ENCODE measurements at regions not wholly inside any gene's neighbourhood (a gene's known extent, or its start where the extent isn't known, plus 50 kb on each side); places are given as distances from the start of the nearest gene placed in this dataset.

DNA sequence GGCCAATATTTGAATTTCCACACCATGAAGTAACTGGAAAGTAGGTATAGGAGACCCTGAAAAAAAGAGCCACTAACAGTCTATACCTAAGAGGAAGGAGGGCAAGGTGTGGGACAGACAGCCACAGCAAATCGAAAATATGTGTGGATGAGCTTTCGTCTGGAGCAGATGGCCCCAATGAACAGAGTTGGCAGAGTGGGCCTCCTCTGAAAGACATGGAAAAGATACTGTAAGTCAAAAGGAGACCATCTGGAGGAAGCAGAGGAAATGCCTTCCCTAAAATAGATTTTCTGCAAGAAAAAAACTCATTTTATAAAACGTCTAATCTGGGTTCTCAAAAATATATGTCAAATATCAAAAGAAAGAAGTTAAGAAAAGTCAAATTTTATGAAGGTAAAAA is 157.2 kb upstream of the PRKD1 start:
- Histone ChIP-seq H3K36me3 (ENCODE audit: insufficient read depth, low read length) (no peaks in the 10 kb centered on the region), H2AFZ (ENCODE audit: low read depth, low read length) (no peak overlapping the region), H3K9me3 (ENCODE audit: insufficient read depth, low read depth, low read length) (peaks cover 8% of the 10 kb centered on the region), H3K27ac (ENCODE audit: low read depth, low read length) (no peak overlapping the region), H3K9ac (ENCODE audit: low read length) (no peak overlapping the region), H3K79me2 (ENCODE audit: insufficient read depth, low read length) (no peaks in the 10 kb centered on the region), H3K4me3 (ENCODE audit: insufficient read depth, low read depth, low read length) (no peak overlapping the region), H4K20me1 (ENCODE audit: insufficient read depth, low read length) (no peaks in the 10 kb centered on the region), H3K4me1 (ENCODE audit: insufficient read depth, low read length) (no peaks in the 10 kb centered on the region), H3K27me3 (ENCODE audit: insufficient read depth, low read length) (no peaks in the 10 kb centered on the region), H3K4me2 (ENCODE audit: low read length) (no peak overlapping the region)
- Mint-ChIP-seq H3K36me3 (ENCODE audit: low read depth, unreplicated experiment) (no peaks in the 10 kb centered on the region), H3K9me3 (ENCODE audit: unreplicated experiment) (peaks cover 8% of the 10 kb centered on the region), H3K4me3 (ENCODE audit: unreplicated experiment) (no peak overlapping the region), H3K4me1 (ENCODE audit: low read depth, unreplicated experiment) (no peaks in the 10 kb centered on the region), H3K27ac (ENCODE audit: unreplicated experiment) (no peak overlapping the region), H3K27me3 (ENCODE audit: low read depth, unreplicated experiment) (no peaks in the 10 kb centered on the region)
- FAIRE-seq (no peak), DNase-seq (ENCODE audit: low read depth) (no peak)
- TF ChIP-seq, protein P1, sequence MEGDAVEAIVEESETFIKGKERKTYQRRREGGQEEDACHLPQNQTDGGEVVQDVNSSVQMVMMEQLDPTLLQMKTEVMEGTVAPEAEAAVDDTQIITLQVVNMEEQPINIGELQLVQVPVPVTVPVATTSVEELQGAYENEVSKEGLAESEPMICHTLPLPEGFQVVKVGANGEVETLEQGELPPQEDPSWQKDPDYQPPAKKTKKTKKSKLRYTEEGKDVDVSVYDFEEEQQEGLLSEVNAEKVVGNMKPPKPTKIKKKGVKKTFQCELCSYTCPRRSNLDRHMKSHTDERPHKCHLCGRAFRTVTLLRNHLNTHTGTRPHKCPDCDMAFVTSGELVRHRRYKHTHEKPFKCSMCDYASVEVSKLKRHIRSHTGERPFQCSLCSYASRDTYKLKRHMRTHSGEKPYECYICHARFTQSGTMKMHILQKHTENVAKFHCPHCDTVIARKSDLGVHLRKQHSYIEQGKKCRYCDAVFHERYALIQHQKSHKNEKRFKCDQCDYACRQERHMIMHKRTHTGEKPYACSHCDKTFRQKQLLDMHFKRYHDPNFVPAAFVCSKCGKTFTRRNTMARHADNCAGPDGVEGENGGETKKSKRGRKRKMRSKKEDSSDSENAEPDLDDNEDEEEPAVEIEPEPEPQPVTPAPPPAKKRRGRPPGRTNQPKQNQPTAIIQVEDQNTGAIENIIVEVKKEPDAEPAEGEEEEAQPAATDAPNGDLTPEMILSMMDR (IDR thresholded peaks at IDR 0.05; ENCODE audit: insufficient read depth, low read depth, low read length) = no peak
- no peak for TF ChIP-seq EZH2 (IDR thresholded peaks at IDR 0.05; ENCODE audit: insufficient read depth, low read length)

DNA sequence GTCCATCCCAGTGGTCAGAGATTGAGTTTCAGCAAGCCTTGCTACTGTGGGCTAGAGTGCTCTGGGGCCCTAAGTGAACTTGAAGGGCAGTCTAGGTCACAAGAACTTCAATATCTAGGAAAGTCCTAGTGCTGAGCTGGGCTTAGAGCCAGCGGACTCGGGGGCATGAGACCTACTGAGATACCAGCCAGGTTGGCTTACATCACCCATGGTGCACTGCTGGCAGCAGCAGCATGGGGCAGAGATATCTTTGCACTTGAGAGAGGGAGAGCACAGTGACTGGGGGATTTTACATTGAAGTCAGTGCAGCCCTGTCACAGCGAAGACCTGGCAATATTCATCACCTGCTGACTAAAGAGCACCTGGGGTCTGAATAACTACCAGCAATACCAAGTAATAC is 158.3 kb upstream of the PRKD1 start:
- FAIRE-seq = no peak

DNA sequence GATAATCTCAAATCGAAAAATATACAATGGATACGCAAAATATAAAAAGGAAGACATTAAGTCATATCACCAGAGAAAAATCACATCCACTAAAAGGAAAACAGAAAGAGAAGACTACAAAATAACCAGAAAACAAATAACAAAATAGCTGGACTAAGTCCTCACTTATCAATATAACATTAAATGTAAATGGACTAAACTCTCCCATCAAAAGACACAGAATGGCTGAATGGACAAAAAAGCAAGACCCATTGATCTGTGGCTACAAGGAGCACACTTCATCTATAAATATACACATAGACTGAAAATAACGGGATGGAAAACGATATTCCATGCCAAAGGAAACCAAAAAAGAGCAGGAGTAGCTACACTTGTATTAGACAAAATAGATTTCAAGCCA is 161.0 kb upstream of the PRKD1 start:
- H3K4me1 Mint-ChIP-seq (ENCODE audit: low read depth, unreplicated experiment) = no peaks in the 10 kb centered on the region
- no peaks in the 10 kb centered on the region for H3K4me1 ChIP-seq (ENCODE audit: insufficient read depth, low read length)
- H3K27ac Mint-ChIP-seq (ENCODE audit: unreplicated experiment) = no peak overlapping the region
- no peaks in the 10 kb centered on the region for H3K79me2 ChIP-seq (ENCODE audit: insufficient read depth, low read length)
- TF ChIP-seq, protein P1 (IDR thresholded peaks at IDR 0.05; ENCODE audit: insufficient read depth, low read depth, low read length) = no peak
- TF ChIP-seq EZH2 (IDR thresholded peaks at IDR 0.05; ENCODE audit: insufficient read depth, low read length) = no peak
- H3K27me3 Mint-ChIP-seq (ENCODE audit: low read depth, unreplicated experiment) = no peaks in the 10 kb centered on the region
- H3K27me3 ChIP-seq (ENCODE audit: insufficient read depth, low read length) = no peaks in the 10 kb centered on the region
- H3K4me3 Mint-ChIP-seq (ENCODE audit: unreplicated experiment) = no peak overlapping the region
- peaks cover 8% of the 10 kb centered on the region for H3K9me3 ChIP-seq (ENCODE audit: insufficient read depth, low read depth, low read length)
- H3K36me3 ChIP-seq (ENCODE audit: insufficient read depth, low read length) = no peaks in the 10 kb centered on the region
- H3K4me2 ChIP-seq (ENCODE audit: low read length) = no peak overlapping the region
- peaks cover 15% of the 10 kb centered on the region for H3K9me3 Mint-ChIP-seq (ENCODE audit: unreplicated experiment)
- DNase-seq (ENCODE audit: low read depth) = no peak
- H2AFZ ChIP-seq (ENCODE audit: low read depth, low read length) = no peak overlapping the region
- H3K4me3 ChIP-seq (ENCODE audit: insufficient read depth, low read depth, low read length) = no peak overlapping the region
- no peak overlapping the region for H3K9ac ChIP-seq (ENCODE audit: low read length)
- no peak for FAIRE-seq
- H3K36me3 Mint-ChIP-seq (ENCODE audit: low read depth, unreplicated experiment) = no peaks in the 10 kb centered on the region
- no peak overlapping the region for H3K27ac ChIP-seq (ENCODE audit: low read depth, low read length)
- H4K20me1 ChIP-seq (ENCODE audit: insufficient read depth, low read length) = no peaks in the 10 kb centered on the region

More for the DNA sequence above, 158.3 kb upstream of the PRKD1 start:
- Histone ChIP-seq H3K4me2 (ENCODE audit: low read length) (no peak overlapping the region), H3K9me3 (ENCODE audit: insufficient read depth, low read depth, low read length) (peaks cover 8% of the 10 kb centered on the region), H3K9ac (ENCODE audit: low read length) (no peak overlapping the region), H3K4me3 (ENCODE audit: insufficient read depth, low read depth, low read length) (no peak overlapping the region), H3K79me2 (ENCODE audit: insufficient read depth, low read length) (no peaks in the 10 kb centered on the region), H3K27ac (ENCODE audit: low read depth, low read length) (no peak overlapping the region), H3K27me3 (ENCODE audit: insufficient read depth, low read length) (no peaks in the 10 kb centered on the region), H2AFZ (ENCODE audit: low read depth, low read length) (no peak overlapping the region), H3K4me1 (ENCODE audit: insufficient read depth, low read length) (no peaks in the 10 kb centered on the region), H3K36me3 (ENCODE audit: insufficient read depth, low read length) (no peaks in the 10 kb centered on the region), H4K20me1 (ENCODE audit: insufficient read depth, low read length) (no peaks in the 10 kb centered on the region)
- Mint-ChIP-seq H3K27me3 (ENCODE audit: low read depth, unreplicated experiment) (no peaks in the 10 kb centered on the region), H3K27ac (ENCODE audit: unreplicated experiment) (no peak overlapping the region), H3K9me3 (ENCODE audit: unreplicated experiment) (peaks cover 11% of the 10 kb centered on the region), H3K4me3 (ENCODE audit: unreplicated experiment) (no peak overlapping the region), H3K36me3 (ENCODE audit: low read depth, unreplicated experiment) (no peaks in the 10 kb centered on the region), H3K4me1 (ENCODE audit: low read depth, unreplicated experiment) (no peaks in the 10 kb centered on the region)
- DNase-seq (ENCODE audit: low read depth) = no peak
- TF ChIP-seq EZH2 (IDR thresholded peaks at IDR 0.05; ENCODE audit: insufficient read depth, low read length) = no peak
- TF ChIP-seq, protein P1 (IDR thresholded peaks at IDR 0.05; ENCODE audit: insufficient read depth, low read depth, low read length) = no peak

Measured in astrocyte (in vitro differentiated cells and primary cell).